GM21515 (cell line): ENCODE measurements at regions not wholly inside any gene's neighbourhood (a gene's known extent, or its start where the extent isn't known, plus 50 kb on each side); places are given as distances from the start of the nearest gene placed in this dataset.
A peak's percentile ranks its signal among the peaks of the same experiment; 100 is the strongest.

Source experiments
- ATAC-seq: cut with Tn5 transposase; IDR thresholded peaks from one replicate; pipeline ENCODE4 v1.9.1; 2021; ENCODE audit not compliant: unreplicated experiment

DNA sequence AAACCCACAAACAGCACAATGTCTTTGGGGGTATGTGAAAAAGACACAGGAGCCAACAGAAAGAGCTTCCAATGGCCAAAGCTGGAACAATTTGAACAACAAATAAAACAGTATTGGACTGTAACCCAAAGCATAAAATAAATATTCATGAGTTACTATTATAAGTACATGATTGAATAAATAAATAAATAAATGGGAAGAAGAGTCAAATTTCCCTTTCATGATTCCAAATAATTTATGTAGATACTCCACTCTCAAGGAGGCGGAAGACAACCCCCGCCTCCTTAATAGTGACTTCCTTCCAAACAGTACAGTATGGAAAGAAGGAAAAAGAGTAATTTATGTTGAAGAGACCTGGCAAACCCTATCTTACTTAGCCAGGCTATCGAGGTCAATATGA, 124.4 kb upstream of the P2RY1 start:
- ATAC-seq, result no peak

DNA sequence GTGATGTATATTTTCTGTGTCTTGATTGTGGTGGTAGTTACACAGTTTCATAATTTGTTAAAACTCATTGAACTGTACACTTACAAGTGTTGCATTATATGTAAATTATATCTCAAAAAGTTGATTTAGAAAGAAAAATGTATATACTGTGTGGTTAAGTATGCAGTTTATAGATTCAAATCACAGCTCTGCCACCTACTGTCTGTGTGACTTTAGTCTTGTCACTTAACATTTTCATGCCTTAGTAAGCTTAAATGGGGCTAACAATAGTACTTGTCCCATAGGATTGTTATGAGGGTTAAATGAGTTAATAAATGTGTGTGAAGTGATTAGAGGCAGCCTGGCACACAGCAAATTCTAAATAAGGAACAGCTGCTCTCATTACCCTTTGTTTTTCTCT, 120.9 kb upstream of the P2RY1 start:
- ATAC-seq, result no peak

DNA sequence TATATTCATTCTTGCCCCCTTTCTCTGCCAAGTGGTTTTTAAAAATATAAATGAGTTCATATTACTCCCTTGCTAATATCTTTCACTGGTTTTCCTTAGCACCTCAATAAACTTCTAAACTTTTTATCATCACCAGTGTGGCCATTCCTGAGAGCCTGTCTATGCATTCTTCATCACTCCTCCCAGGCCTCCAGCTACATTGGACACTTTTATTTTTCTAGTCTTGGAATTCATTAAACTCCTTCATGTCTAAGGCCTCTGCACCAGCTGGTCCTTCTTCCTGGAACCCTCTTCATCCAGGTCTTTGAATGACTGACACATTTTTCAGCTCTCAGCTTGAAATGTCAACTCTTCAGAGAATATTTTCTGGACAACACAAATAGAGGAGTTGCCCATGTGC, 120.4 kb upstream of the P2RY1 start:
- ATAC-seq, result no peak

DNA sequence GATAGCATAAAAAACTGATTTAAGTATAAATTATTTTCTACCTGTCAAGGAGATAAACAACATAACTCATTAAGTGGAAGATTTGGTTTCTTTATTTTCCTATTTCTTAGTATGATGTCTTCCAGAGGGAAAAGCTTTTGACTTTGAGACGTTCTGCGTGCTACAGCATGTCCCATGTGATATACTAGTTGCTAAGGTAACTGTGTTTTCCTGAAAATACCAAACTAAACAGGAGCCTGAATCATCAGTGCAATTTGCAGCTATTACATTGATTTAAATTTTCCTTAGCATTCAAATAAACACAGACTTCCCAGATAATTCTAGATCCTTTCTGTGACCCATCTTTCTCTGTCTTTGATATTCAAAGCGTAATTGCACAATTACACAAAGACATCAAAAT, 117.7 kb upstream of the P2RY1 start:
- ATAC-seq, result no peak

DNA sequence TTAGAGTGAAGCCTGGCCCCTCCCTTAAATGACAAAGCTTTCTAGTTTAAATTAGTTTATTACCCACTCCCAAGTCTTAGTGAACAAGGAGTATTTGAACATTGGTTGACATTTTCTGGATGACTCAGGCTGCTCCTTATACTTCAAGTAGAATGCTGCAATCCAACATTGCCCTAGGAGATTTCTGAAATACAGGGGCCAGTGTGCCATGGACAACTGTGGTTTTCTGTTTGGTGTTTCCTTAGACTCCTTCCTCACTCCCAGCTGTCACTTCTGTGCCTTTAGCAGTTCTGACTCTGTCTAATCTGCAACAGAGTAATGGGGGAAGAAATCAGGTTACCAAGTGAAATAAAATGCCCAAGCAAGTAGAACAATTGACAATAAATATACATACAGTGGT, 116.1 kb upstream of the P2RY1 start:
- no peak for ATAC-seq

DNA sequence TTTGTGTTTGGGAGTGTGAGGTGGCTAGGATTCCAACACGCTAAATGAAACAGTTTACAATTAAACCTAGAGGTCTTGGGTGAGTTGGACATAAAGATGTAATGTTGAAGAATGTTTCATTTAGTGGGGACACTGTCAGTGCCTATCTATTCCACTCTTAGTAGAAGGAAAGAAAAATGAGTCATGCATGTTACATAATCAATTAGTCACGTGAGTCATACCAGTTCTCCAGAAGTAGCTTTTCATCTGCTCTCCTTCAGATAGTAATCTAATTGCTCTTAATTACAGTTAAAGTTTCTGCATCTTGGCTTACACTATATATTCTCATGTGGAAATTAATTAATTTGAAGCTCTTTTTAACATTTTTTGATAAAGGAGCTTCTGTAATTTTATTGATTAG, 115.7 kb upstream of the P2RY1 start:
- no peak for ATAC-seq

DNA sequence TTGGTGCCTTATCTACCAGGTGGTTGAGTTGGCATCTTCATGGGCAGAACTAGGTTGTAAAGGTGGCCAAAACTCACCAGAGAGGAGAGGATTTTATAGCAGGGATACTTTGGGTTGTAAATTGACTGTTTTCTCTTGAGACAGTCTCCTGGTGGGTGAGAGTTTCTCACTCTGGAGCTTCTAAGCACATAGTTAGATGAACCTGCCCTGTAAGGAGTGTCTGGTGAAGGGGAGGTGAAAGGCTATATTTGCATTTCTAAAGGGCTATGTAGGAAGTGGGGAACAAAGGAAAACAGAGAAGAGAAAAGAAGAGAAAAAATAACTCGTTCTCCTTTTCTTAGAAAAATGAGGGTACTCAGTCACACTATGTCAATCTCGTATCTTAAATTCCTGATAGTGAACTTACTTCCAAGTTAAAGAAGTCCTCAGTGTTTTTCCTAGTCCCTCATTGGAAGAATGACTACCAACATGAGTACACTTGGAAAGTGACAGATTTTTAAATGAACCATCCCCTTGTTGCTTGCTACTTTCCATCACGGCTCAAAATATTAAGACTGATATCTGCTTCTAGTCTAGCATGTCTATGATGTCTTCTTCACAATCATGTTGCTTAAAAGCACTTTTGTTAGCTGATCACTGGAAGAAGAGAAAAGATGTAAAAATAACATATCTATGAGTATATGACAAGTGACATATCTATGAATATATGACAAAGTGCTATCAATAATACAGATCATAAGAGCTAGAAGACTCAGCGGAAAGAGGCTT, 113.8 kb upstream of the P2RY1 start:
- no peak for ATAC-seq

DNA sequence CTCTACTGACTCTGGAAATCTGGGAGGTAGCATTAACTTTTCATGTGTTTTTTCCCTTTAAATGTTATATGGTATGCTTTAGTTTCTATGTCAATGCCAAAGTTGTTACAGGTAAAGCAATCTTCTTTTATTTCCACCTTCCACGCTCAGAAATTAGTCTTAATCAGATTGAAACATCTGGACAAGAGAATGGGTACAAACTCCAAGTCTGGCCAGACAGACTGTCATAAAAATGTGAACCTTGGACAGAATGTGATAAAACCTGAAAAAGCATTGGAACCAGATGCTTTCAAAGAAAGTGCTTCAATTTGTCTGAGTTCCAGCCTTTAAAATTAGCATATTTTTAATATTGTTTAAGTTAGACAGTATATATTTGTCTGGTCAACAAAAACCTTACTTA, 110.7 kb upstream of the P2RY1 start:
- no peak for ATAC-seq

DNA sequence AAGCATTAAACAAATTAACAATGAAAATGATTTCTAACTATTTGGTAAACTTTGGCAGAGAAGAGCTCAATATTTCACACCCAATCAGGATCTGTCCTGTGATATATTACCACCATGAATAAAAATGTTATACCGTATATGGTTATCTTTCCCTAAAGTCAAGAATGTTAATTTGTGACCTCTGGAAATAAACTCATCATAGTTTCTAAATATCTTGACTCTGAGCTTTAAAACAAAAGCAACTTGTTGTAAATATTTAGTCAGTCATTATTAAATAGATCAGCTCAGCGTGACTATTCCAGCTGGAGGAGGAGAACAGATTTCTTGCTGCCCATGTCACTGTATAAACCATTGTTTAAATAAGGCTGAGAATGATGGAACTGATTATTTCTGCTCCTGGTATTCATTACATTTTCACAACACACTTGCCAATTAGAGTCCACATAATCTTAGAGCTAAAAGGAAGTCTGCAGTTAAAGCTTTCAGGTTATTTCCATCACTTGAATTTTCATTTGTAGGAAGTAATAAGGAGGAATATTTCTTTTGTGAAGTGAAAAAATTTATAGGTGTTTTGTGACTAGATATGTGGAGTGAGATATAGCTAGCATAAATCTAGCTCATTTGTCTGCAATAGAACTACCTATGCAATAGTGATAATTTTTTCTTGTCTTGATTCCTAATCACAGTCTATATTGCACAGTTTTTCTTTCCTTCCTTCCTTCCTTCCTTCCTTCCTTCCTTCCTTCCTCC, 106.5 kb upstream of the P2RY1 start:
- no peak for ATAC-seq

DNA sequence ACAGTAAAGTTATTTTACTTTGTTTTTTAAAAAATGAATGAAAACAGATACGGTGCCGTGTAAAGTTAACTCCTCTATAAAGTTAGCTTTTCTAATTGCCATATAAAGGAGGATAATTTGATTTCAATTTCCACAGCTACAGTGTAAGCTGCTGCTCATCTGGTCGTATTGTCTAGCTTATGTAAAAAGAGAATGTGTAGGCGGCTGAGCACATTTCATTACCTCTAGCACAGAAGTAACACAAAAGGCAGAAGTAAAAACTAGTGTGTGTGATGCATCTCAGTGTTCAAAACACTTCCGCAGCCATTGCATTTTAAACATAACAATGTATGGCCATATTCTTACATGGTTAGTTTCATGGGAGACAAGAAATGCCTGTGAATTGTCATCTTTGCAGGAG, 105.0 kb upstream of the P2RY1 start:
- no peak for ATAC-seq

DNA sequence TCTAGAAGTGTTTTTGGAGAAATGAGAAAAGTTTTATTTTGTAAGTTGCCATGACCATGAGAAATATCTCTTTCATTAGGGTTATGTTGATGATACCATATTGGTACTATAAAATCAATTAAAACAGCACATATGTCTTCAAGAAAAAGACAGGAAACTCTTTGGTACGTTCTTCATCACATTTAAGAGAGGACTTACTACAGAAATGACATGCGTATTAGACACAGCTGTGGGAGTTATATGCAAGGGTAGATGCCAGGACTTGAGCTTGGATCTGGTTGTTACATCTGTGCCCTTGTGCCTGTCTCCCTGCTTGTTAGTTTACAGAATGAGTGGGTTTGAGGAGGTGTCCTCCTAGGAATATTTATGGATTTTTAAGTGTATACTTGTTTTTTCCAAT, 103.4 kb upstream of the P2RY1 start:
- ATAC-seq, result no peak

DNA sequence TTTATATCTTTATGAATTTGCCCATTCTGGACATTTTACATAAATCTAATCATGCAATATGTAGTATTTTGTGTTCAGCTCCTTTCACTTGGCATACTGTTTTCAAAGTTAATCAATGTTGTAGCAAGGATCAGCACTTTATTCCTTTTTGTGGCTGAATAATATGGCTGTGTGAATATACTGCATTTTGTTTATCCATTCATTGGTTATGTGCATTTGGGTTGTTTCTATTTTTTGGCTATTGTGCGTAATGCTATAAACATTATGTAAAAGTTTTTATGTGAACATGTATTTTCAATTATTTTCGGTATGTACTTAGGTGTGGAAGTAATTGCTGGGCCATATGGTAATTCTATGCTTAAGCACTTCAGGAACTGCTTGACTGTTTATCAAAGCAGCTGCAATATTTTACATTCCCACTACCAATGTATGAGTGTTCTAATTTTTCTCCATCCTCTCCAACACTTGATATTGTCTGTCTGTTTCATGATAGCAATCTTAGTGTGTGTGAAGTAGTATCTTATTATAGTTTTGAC, 101.3 kb upstream of the P2RY1 start:
- ATAC-seq, result no peak

DNA sequence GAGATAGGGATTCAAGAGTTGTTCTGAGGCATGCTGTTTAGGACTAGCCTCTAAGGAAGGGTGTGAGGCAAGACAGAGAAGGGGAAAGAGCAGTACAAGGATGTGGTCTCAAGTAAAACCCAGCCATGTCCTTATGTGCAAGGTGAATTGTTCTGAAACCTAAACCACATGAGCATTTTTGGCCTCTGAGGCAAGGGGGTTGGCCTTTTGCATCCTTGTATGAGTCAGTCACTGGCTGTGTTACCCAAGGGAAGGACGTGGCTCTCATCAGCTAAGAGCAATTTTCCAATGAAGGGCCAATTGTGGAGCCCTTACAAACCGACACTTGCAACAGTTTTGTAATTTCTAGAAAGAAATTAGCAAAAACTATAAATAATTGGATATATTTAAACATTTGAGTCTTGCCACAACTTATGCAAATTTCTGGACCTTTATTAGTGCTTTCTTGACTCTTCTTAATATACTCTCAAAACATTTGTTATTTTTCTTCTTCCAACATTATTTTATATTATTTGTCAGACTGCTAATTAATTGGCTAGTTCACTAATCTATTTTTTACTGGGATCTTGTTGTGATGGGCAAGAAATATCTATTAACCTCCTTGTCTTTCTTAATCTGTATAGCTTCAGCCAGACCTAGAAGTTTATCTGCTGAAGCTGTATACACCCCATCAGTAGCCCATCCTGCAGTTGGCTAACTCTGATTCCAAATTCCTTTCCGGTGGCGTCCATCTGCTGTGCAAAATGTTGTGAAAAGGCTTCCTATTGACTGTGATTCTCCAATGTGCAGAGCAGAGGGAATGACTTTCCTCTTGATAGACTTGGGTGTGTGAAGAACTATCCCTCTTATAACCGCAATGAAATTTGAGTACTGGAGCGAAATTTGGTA, 97.7 kb upstream of the P2RY1 start:
- ATAC-seq, result peak; percentile 99

DNA sequence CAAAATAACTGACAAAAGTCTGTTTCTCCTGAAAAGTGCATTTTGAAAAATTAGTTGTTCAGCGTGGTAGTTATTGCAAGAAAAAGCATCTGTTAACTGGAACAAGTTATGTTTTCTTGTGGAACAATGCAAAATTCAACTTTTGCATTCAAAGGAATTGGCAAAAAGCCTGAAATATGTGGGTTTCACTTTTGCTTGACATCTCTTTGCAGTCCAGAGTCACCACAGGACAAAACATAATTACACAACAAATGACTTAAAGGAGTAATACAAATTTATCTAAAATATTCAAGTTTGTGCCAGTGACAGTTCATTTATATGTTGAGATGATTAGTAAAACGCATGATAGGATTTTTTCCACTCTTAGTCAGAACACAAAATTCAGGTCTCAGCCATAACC, 96.3 kb upstream of the P2RY1 start:
- no peak for ATAC-seq

DNA sequence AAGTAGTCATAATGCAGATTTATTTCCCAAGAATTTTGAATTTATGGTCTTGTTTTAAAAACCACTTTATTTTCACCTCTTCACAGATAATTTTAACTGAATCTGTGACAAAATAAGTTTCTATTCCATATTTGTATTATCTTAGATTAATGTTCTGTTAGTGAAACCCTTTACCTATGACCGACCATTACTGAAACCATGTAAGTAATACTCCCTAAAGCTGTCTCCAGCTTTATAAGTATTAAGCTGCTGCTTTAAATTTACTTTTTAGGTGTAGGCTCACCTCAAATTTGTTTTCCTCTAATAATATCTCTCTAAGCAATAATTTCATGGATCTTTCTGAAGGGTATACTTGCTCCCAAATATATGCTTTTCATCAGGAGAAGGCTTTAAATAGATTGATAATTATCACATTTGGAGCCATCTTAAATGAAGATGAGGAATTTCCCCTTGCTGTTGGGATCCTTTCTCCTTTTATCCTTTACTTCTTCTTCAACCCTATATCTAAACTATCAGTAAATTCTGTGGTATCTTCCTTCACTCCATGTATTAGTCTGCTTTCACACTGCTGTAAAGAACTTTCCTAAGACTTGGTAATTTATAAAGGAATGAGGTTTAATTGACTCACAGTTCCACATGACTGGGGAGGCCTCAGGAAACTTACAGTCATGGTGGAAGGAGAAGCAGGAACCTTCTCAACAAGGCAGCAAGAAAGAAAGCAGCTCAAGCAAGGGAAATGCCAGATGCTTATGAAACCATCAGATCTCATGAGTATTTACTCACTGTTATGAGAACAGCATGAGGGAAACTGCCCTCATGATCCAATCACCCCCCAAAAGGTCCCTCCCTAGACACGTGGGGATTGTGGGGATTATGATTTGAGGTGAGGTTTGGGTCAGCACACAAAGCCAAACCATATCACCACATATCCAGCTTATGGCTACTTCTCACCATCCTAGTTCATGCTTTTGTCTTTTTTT, 92.3 kb upstream of the P2RY1 start:
- ATAC-seq, result peak; percentile 61

DNA sequence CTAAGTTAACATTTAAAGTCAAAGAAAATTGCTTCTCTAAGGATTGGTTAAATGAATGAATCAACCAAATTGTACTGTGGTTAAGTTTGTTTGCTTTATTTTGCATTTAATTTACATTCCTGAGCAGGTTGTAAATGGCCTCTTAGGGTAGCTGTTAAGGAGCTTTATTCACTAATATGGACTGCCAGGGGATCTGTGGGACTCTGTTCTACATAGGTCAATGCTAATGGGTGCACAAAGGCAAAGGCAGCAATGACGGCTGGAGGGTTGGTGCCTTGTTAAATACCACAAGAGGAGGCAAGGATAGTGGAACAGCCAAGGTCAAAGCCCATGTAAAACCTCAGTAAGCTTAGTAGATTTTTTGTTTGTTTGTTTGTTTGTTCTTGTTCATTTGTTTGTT, 89.3 kb upstream of the P2RY1 start:
- no peak for ATAC-seq

DNA sequence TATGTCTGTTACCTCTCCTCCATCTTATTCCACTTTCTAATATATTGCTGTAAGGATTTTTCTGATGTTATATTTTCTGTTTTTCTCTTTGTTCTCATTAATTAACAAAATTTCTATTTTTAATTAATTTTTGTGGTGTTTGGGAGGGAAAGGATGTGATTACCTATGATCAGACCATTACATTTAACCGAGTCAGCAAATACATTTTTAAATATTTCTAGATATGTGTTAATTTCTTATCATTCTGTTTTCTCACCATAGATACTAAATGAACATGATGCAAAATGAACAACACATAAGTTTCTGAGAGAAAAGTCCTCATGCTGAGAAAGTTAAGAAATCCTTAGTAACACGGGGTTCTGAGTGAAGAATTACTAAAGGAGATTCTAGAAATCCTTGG, 80.6 kb upstream of the P2RY1 start:
- ATAC-seq, result no peak

DNA sequence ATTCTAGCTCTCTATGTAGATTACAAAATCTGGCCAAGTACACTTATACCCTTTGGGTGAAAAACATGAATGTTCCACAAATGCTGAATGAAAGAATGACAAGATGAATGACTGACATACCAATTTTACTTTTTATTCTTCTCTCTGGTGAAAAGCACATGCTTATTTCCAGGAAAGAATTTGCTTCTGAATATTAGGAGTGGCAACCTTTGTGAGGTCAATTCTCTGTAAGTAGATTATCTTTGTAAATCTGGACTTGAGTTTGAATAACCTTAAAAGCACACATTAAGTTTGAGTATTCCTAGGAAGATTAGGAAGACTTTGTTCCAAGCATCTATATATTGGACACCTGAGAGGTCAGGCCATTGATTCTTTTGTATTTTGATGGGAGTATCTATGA, 78.1 kb upstream of the P2RY1 start:
- no peak for ATAC-seq

DNA sequence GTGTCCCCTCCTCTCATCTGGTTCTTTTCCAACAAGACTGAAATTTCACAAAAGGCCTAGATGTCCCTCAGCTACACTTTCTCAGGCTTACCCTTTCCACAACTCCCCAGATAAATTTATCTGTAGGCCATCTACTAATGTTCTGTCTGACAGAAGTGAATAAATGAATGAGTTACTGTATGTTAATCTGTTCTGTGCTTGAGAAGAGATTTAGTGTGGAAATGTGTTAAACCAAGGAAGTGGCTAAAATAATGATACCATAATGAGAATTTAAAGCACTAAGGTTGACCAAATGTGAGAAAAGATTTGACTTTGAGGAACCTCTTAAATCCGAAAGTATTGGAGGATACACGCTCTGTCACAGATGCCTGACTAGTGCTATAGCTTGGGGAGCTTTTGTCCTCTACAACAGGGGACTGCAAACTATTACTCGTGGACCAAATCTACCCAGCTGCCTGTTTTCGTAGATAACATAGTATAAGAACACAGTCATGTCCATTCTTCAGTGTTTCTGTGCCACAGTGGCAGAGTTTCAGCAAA, 74.8 kb upstream of the P2RY1 start:
- ATAC-seq, result peak; percentile 92

DNA sequence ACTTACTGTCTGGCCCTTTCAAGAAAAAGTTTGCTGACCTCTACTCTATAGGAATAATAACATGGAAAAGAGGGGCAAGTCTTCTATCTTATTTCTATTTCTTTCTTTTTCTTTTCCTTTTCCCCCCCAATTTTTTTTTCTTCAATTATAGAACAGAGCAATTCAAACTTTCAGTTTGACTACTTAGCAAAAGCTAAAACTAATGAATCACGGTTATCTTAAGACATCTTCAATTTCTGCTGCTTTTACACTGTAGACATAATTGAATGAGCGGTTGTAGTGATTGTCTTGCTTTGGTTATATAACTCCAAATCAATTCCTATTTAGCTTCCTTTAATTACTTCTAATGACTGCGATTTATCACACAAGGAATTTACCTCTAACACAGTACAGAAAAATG, 74.3 kb upstream of the P2RY1 start:
- no peak for ATAC-seq
